Stimulated activated CD4-positive, alpha-beta T cell treated with anti-CD3 and anti-CD28 coated beads, Interleukin-15, amount 100 ng/mL, for 24 hours (primary cell): ENCODE measurements at regions not wholly inside any gene's neighbourhood (a gene's known extent, or its start where the extent isn't known, plus 50 kb on each side); places are given as distances from the start of the nearest gene placed in this dataset.
"Not testable (repeated sequence)": the region's sequence is repeated elsewhere in the genome, so short reads cannot be mapped to it uniquely, and the experiment has no call there.

Experiments
- DNase-seq: peaks from one replicate; pipeline ENCODE4 v3.0.0-alpha.2; 2020

- no peak for DNase-seq
These were observed 311.2 kb upstream of the NAALADL2 start for GRCh38 chr3:174547801-174548435.

- DNase-seq: no peak
These were observed 310.1 kb upstream of the NAALADL2 start for GRCh38 chr3:174548841-174549623.

- no peak for DNase-seq
These were observed 277.6 kb upstream of the NAALADL2 start for GRCh38 chr3:174581558-174581957.

- DNase-seq: no peak
These were observed 275.7 kb upstream of the NAALADL2 start for GRCh38 chr3:174583396-174583795.

- not testable (repeated sequence) for DNase-seq
These were observed 272.0 kb upstream of the NAALADL2 start for GRCh38 chr3:174587137-174587536.

GRCh38 chr3:174596447-174596982 is 262.6 kb upstream of the NAALADL2 start:
- DNase-seq: no peak

GRCh38 chr3:174598885-174599439 is 260.2 kb upstream of the NAALADL2 start:
- DNase-seq: no peak

GRCh38 chr3:174613173-174613572 is 246.0 kb upstream of the NAALADL2 start:
- DNase-seq: no peak

GRCh38 chr3:174614036-174614435 is 245.1 kb upstream of the NAALADL2 start:
- DNase-seq: no peak

- no peak for DNase-seq
These were observed 240.6 kb upstream of the NAALADL2 start for GRCh38 chr3:174618368-174619080.

GRCh38 chr3:174619239-174619638 is 239.9 kb upstream of the NAALADL2 start:
- no peak for DNase-seq

- no peak for DNase-seq
These were observed 239.0 kb upstream of the NAALADL2 start for GRCh38 chr3:174620138-174620537.

GRCh38 chr3:174620855-174621472 is 238.2 kb upstream of the NAALADL2 start:
- no peak for DNase-seq

- no peak for DNase-seq
These were observed 225.8 kb upstream of the NAALADL2 start for GRCh38 chr3:174633342-174633741.

GRCh38 chr3:174636451-174636850 is 222.7 kb upstream of the NAALADL2 start:
- no peak for DNase-seq

GRCh38 chr3:174639406-174639805 is 219.7 kb upstream of the NAALADL2 start:
- DNase-seq: no peak

- no peak for DNase-seq
These were observed 219.2 kb upstream of the NAALADL2 start for GRCh38 chr3:174639970-174640369.

- no peak for DNase-seq
These were observed 218.2 kb upstream of the NAALADL2 start for GRCh38 chr3:174640932-174641331.

GRCh38 chr3:174644287-174644686 is 214.8 kb upstream of the NAALADL2 start:
- DNase-seq: no peak

GRCh38 chr3:174651951-174652350 is 207.2 kb upstream of the NAALADL2 start:
- no peak for DNase-seq

GRCh38 chr3:174659511-174659910 is 199.6 kb upstream of the NAALADL2 start:
- no peak for DNase-seq

GRCh38 chr3:174662653-174663052 is 196.5 kb upstream of the NAALADL2 start:
- DNase-seq: no peak

GRCh38 chr3:174667386-174667785 is 191.7 kb upstream of the NAALADL2 start:
- DNase-seq: no peak
